ENCODE measurements at regions not wholly inside any gene's neighbourhood (a gene's known extent, or its start where the extent isn't known, plus 50 kb on each side); places are given as distances from the start of the nearest gene placed in this dataset.

- no peak for TF ChIP-seq POLR2A (IDR thresholded peaks at IDR 0.05; ENCODE audit: control extremely low read depth in 1 of 2, low read depth in 2 of 2, low read length in 2 of 2)
- TF ChIP-seq CTCF (IDR thresholded peaks at IDR 0.05; ENCODE audit: control extremely low read depth in 1 of 3, insufficient read depth in 1 of 3, low read depth in 1 of 3, low read length in 3 of 3), result no peak
- no peak for TF ChIP-seq JUND (IDR thresholded peaks at IDR 0.05; ENCODE audit: low read length)
- no peak for TF ChIP-seq E2F6 (IDR thresholded peaks at IDR 0.05)
- no peak for TF ChIP-seq POLR2AphosphoS5 (IDR thresholded peaks at IDR 0.05; ENCODE audit: low read depth, low read length)
- no peak for TF ChIP-seq MAX (IDR thresholded peaks at IDR 0.05)
- TF ChIP-seq RFX5 (IDR thresholded peaks at IDR 0.05; ENCODE audit: borderline replicate concordance, low read depth, low read length), result no peak
- no peak for TF ChIP-seq CHD7 (IDR thresholded peaks at IDR 0.05; ENCODE audit: insufficient replicate concordance, low read length)
- TF ChIP-seq EP300 (IDR thresholded peaks at IDR 0.05; ENCODE audit: borderline replicate concordance in 1 of 2, low read depth in 2 of 2, low read length in 2 of 2), result no peak
- no peak for TF ChIP-seq RAD21 (IDR thresholded peaks at IDR 0.05 in 1 of 2, conservative IDR thresholded peaks at IDR 0.05 in 1 of 2; ENCODE audit: low read depth in 2 of 2, low read length in 2 of 2)
Measured at GRCh38 chr4:32597354-32597753, 1877.2 kb downstream of the PCDH7 start.
